ENCODE measurements at regions not wholly inside any gene's neighbourhood (a gene's known extent, or its start where the extent isn't known, plus 50 kb on each side); places are given as distances from the start of the nearest gene placed in this dataset.

DNA sequence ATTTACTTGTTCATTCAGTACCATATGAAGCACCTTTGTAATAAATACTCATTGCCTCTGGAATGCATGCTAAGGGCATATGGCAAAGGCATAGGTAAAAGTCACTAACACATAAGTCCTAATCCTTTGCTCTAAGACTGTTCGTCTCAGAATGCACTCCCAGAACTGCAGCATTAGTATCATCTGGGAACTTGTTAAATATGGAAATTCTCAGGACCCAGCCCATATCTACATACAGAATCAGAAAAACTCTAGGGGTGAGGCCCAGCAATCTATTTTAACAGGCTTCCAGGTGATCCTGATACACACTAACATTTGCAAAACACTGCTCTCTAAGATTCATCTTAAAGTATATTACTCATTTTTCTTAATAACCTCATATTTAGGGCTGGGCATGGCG lies 113.8 kb upstream of the CDH6 start (continued):
- TF ChIP-seq TEAD4 (IDR thresholded peaks at IDR 0.05; ENCODE audit: low read depth, low read length): no peak
- TF ChIP-seq NANOG (IDR thresholded peaks at IDR 0.05; ENCODE audit: insufficient read depth, low read depth, low read length, poor library complexity, severe bottlenecking): no peak

Data from H1 (cell line).